HepG2 (cell line): ENCODE measurements at regions not wholly inside any gene's neighbourhood (a gene's known extent, or its start where the extent isn't known, plus 50 kb on each side); places are given as distances from the start of the nearest gene placed in this dataset.
"Not testable (repeated sequence)": the region's sequence is repeated elsewhere in the genome, so short reads cannot be mapped to it uniquely, and the experiment has no call there.

Source experiments
- ATAC-seq: fragments of 200-7000 bp; cut with Tn5 transposase; 3 replicates; pipeline ENCODE4 v1.9.1; 2020; ENCODE audit warnings: mild to moderate bottlenecking, moderate library complexity
- BruUV-seq: library from RNA; stranded (reverse); fragments of 400-500 nt; replicated peaks from 2 replicates; lab custom pipeline; 2021; lab: Mats Ljungman, UMichigan
- CTCF ChIA-PET: fragments of 300-600 bp; formaldehyde crosslinking; extraction: SDS; loops from one replicate; lab custom pipeline; 2021; ENCODE audit warnings: low total read pairs, inconsistent platforms, low intra/inter-chr PET ratio; lab: Yijun Ruan, JAX
- POLR2A ChIA-PET: fragments of 350-600 bp; sonication (Branson Sonifier 250); formaldehyde crosslinking; loops from one replicate; lab custom pipeline; 2020; ENCODE audit warnings: antibody characterized with exemption, inconsistent platforms; lab: Yijun Ruan, JAX
- DNase-seq: peaks from one replicate; pipeline ENCODE4 v3.0.0-alpha.2; 2015; ENCODE audit warnings: low spot score
- FAIRE-seq: peaks from 3 replicates; lab custom pipeline; 2011; peaks lifted over from hg19 to GRCh38; lab: Jason Lieb, UNC
- H2AFZ ChIP-seq: one replicate; pipeline ENCODE4 v1.6.1; 2011; ENCODE audit warnings: low read length, inconsistent platforms
- H3K27ac ChIP-seq: fragments of 300-600 bp; 3 replicates; pipeline ENCODE4 v1.8.0; 2011; ENCODE audit warnings: mixed run types, mild to moderate bottlenecking, mixed read lengths, low read length, inconsistent platforms; ENCODE audit not compliant: insufficient read depth; ENCODE audit errors: extremely low read length
- H3K27me3 ChIP-seq, 2 experiments: fragments of 200-600 bp in 1 of 2; 2 replicates in 1 of 2; 3 replicates in 1 of 2; pipeline versions ENCODE4 v1.6.0 to v1.8.0; 2011; ENCODE audit warnings: low read length in 2 of 2, mild to moderate bottlenecking in 2 of 2, moderate library complexity in 2 of 2, inconsistent platforms in 1 of 2; ENCODE audit not compliant: insufficient read depth in 2 of 2, control insufficient read depth in 1 of 2
- H3K36me3 ChIP-seq, 2 experiments: fragments of 200-600 bp in 1 of 2; replicated peaks in 1 of 2; 2 replicates in 1 of 2; 3 replicates in 1 of 2; pipeline versions ENCODE4 v1.5.1 to v1.8.0; 2011; ENCODE audit warnings: low read length in 2 of 2, inconsistent platforms in 1 of 2; ENCODE audit not compliant: insufficient read depth in 2 of 2, control insufficient read depth in 1 of 2
- H3K4me1 ChIP-seq: 2 replicates; pipeline ENCODE4 v1.5.1; 2012; ENCODE audit warnings: low read length, inconsistent platforms; ENCODE audit not compliant: insufficient read depth
- H3K4me2 ChIP-seq: 2 replicates; pipeline ENCODE4 v1.6.0; 2011; ENCODE audit warnings: low read depth, low read length, inconsistent platforms
- H3K4me3 ChIP-seq, 3 experiments: fragments of 200-600 bp in 1 of 3; sonication (generic), shearing (Covaris generic) in 1 of 3; replicated peaks in 1 of 3; 2 replicates each; pipeline ENCODE4 v1.5.1; 2011 to 2016; ENCODE audit warnings: low read length in 3 of 3, inconsistent platforms in 2 of 3, low read depth in 2 of 3, mild to moderate bottlenecking in 2 of 3, control low read depth in 1 of 3, mixed read lengths in 1 of 3; ENCODE audit not compliant: insufficient read depth in 1 of 3
- H3K79me2 ChIP-seq: one replicate; pipeline ENCODE4 v1.6.1; 2011; ENCODE audit warnings: low read length, inconsistent platforms; ENCODE audit not compliant: insufficient read depth
- H3K9ac ChIP-seq: 2 replicates; pipeline ENCODE4 v1.6.0; 2011; ENCODE audit warnings: mild to moderate bottlenecking, low read depth, low read length, inconsistent platforms; ENCODE audit not compliant: insufficient read depth
- H3K9me3 ChIP-seq: 2 replicates; pipeline ENCODE4 v1.5.1; 2012; ENCODE audit warnings: mild to moderate bottlenecking, low read length
- H4K20me1 ChIP-seq: 2 replicates; pipeline ENCODE4 v1.6.0; 2011; ENCODE audit warnings: inconsistent platforms, mild to moderate bottlenecking, low read length, moderate library complexity; ENCODE audit not compliant: insufficient read depth
- WGBS: methylation state at CpG from one replicate; pipeline ENCODE4 v1.1.6; 2017; ENCODE audit warnings: low lambda C conversion rate; 5-methylcytosine and 5-hydroxymethylcytosine counted together
- in situ Hi-C: cut with HindIII; loops from 2 replicates; pipeline ENCODE4 v1.10.0; 2017; ENCODE audit warnings: low pct_unique_long_range_greater_than_20kb; ENCODE audit not compliant: extremely low pct_ligation_motif_present
- intact Hi-C: fragments of 100-400 bp; cut with micrococcal nuclease; formaldehyde crosslinking; loops from one replicate; pipeline ENCODE4 v1.10.0; 2022; ENCODE audit not compliant: unreplicated experiment

- H3K4me1 ChIP-seq, BruUV-seq, ATAC-seq, FAIRE-seq, H3K4me2 ChIP-seq, H3K27ac ChIP-seq, H3K9ac ChIP-seq, intact Hi-C loops, CTCF ChIA-PET, H2AFZ ChIP-seq, H3K4me3 ChIP-seq, POLR2A ChIA-PET, H4K20me1 ChIP-seq, DNase-seq, H3K27me3 ChIP-seq, in situ Hi-C loops, H3K36me3 ChIP-seq, H3K79me2 ChIP-seq: not testable (repeated sequence)
- WGBS, result 12% methylated on average over 4 of the region's 4 CpGs
- H3K9me3 ChIP-seq, result peaks cover 68% of the 10 kb centered on the region
These were observed 976.9 kb downstream of the TUBA3C start for GRCh38 chr13:18204614-18205178.

- FAIRE-seq, BruUV-seq, in situ Hi-C loops, H3K79me2 ChIP-seq, H3K4me2 ChIP-seq, ATAC-seq, CTCF ChIA-PET, H3K27me3 ChIP-seq, H3K4me1 ChIP-seq, DNase-seq, H3K4me3 ChIP-seq, H3K36me3 ChIP-seq, intact Hi-C loops, H2AFZ ChIP-seq, H3K27ac ChIP-seq, H3K9ac ChIP-seq, H4K20me1 ChIP-seq, POLR2A ChIA-PET: not testable (repeated sequence)
- WGBS, result 47% methylated on average over 10 of the region's 22 CpGs
- peaks cover 47% of the 10 kb centered on the region for H3K9me3 ChIP-seq
These were observed 986.3 kb downstream of the TUBA3C start for GRCh38 chr13:18195365-18195678.

DNA sequence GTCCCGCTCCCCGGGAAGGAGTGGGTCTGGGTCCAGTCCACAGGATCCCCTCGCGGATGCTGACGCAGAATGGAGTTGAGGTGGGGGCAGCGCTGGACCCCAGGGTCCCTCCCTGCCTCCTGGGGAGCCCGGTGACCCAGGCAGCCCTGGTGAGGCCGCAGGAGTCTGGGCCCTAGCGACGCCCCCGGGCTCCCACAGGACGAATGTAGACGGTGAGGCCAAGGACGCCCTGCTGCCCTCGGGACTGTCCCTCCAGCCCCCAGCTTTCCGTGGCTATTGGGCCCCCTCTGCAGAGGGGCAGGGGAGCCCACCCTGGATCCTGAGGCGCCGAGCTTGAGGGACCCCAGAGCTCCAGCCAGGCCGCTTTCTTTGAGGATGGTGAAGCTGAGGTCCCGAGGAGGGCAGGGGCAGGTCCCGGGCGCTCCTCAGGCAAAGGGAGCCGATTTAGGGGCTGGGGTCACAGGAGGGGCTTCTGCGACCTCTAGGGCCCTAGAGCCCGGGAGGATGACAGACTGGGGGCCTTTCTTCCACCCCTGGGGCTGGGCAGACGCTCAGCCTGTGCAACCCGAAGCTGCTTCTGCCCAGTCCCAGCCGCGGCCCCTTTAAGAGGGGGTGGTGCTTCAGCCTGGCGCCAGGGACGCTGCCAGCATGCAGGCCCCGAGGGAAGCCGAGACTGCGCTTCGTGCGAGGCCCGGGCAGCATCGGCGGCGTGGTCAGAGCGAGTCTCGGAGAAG is 986.8 kb downstream of the TUBA3C start:
- POLR2A ChIA-PET, CTCF ChIA-PET, H4K20me1 ChIP-seq, H3K27me3 ChIP-seq, H3K4me3 ChIP-seq, in situ Hi-C loops, DNase-seq, intact Hi-C loops, H3K79me2 ChIP-seq, H3K9ac ChIP-seq, H3K4me1 ChIP-seq, H2AFZ ChIP-seq, H3K4me2 ChIP-seq, FAIRE-seq, H3K36me3 ChIP-seq, H3K27ac ChIP-seq, BruUV-seq: not testable (repeated sequence)
- peak; percentile 59 for ATAC-seq
- 49% methylated on average over 13 of the region's 42 CpGs for WGBS
- H3K9me3 ChIP-seq, result peaks cover 47% of the 10 kb centered on the region

- intact Hi-C loops, BruUV-seq, POLR2A ChIA-PET, H3K4me1 ChIP-seq, H3K9ac ChIP-seq, H3K27me3 ChIP-seq, H3K79me2 ChIP-seq, FAIRE-seq, H4K20me1 ChIP-seq, H2AFZ ChIP-seq, H3K27ac ChIP-seq, in situ Hi-C loops, DNase-seq, H3K4me2 ChIP-seq, CTCF ChIA-PET, H3K4me3 ChIP-seq, H3K36me3 ChIP-seq: not testable (repeated sequence)
- 67% methylated on average over 18 of the region's 27 CpGs for WGBS
- H3K9me3 ChIP-seq, result peaks cover 46% of the 10 kb centered on the region
- peak; percentile 28; the same call in 2 of the 3 replicates for ATAC-seq
These were observed 987.5 kb downstream of the TUBA3C start for GRCh38 chr13:18194104-18194503.
